HEK293 (cell line): ENCODE measurements at regions not wholly inside any gene's neighbourhood (a gene's known extent, or its start where the extent isn't known, plus 50 kb on each side); places are given as distances from the start of the nearest gene placed in this dataset.

Experiments used
- CTCF ChIA-PET: fragments of 350-600 bp; formaldehyde crosslinking; extraction: SDS; loops from one replicate; lab custom pipeline; 2021; ENCODE audit warnings: antibody characterized with exemption; lab: Yijun Ruan, JAX
- POLR2A ChIA-PET: fragments of 300-600 bp; formaldehyde crosslinking; extraction: SDS; loops from one replicate; lab custom pipeline; 2020; ENCODE audit warnings: antibody characterized with exemption, inconsistent platforms; lab: Yijun Ruan, JAX
- H3K27ac ChIP-seq: fragments of 200-500 bp; sonication (Bioruptor generic); 2 replicates; pipeline ENCODE4 v1.5.1; 2014; ENCODE audit warnings: low read depth, low read length, control low read depth, inconsistent platforms; ENCODE audit errors: extremely low read depth
- H3K36me3 ChIP-seq, 2 experiments: fragments of 200-500 bp in 1 of 2; sonication (Bioruptor generic) in 1 of 2; 1 replicate in 1 of 2; 2 replicates in 1 of 2; pipeline ENCODE4 v1.5.1; 2014 to 2017; ENCODE audit warnings: inconsistent platforms in 2 of 2, low read length in 2 of 2; ENCODE audit not compliant: control insufficient read depth in 2 of 2, insufficient read depth in 1 of 2
- H3K4me1 ChIP-seq: fragments of 200-500 bp; sonication (Bioruptor generic); 2 replicates; pipeline ENCODE4 v1.5.1; 2014; ENCODE audit warnings: mild to moderate bottlenecking, low read length, inconsistent platforms; ENCODE audit not compliant: control insufficient read depth, insufficient read depth
- H3K4me3 ChIP-seq: 2 replicates; pipeline ENCODE4 v1.5.1; 2011; ENCODE audit warnings: low read depth, mild to moderate bottlenecking, control low read depth, low read length, moderate library complexity
- H3K9me3 ChIP-seq: fragments of 200-500 bp; sonication (Bioruptor generic); 2 replicates; pipeline ENCODE4 v1.5.1; 2014; ENCODE audit warnings: low read depth, low read length, inconsistent platforms; ENCODE audit not compliant: control insufficient read depth, insufficient read depth
- HOXD13 ChIP-seq: sonication (generic); formaldehyde crosslinking; IDR thresholded peaks from 2 replicates; pipeline ENCODE4 v1.8.0; 2022; ENCODE audit warnings: missing genetic modification reagents, borderline replicate concordance
- KLF10 ChIP-seq: fragments of 450-650 bp; IDR thresholded peaks from 2 replicates; pipeline ENCODE4 v1.5.1; 2018; ENCODE audit warnings: missing biosample characterization, mild to moderate bottlenecking, missing genetic modification characterization
- KLF16 ChIP-seq: fragments of 450-650 bp; formaldehyde crosslinking; IDR thresholded peaks from 2 replicates; pipeline ENCODE4 v1.5.1; 2017; ENCODE audit warnings: missing biosample characterization, missing genetic modification characterization
- MYNN ChIP-seq: fragments of 450-650 bp; formaldehyde crosslinking; IDR thresholded peaks from 2 replicates; pipeline ENCODE4 v1.5.1; 2016; ENCODE audit warnings: missing biosample characterization, missing genetic modification characterization, borderline replicate concordance
- REST ChIP-seq: fragments of 450-650 bp; formaldehyde crosslinking; IDR thresholded peaks from 2 replicates; pipeline ENCODE4 v1.5.1; 2016; ENCODE audit warnings: missing biosample characterization, missing genetic modification characterization
- SCRT2 ChIP-seq: fragments of 450-650 bp; formaldehyde crosslinking; IDR thresholded peaks from 2 replicates; pipeline ENCODE4 v1.5.1; 2016; ENCODE audit warnings: missing biosample characterization, missing genetic modification characterization
- ZBTB21 ChIP-seq: fragments of 450-650 bp; formaldehyde crosslinking; IDR thresholded peaks from 2 replicates; pipeline ENCODE4 v1.5.1; 2017; ENCODE audit warnings: missing biosample characterization, missing genetic modification characterization
- ZBTB48 ChIP-seq: fragments of 450-650 bp; formaldehyde crosslinking; IDR thresholded peaks from 2 replicates; pipeline ENCODE4 v1.5.1; 2016; ENCODE audit warnings: missing biosample characterization, missing genetic modification characterization
- ZFHX2 ChIP-seq: fragments of 450-650 bp; formaldehyde crosslinking; conservative IDR thresholded peaks from 2 replicates; pipeline ENCODE4 v1.5.1; 2016; ENCODE audit warnings: missing biosample characterization, missing genetic modification characterization
- ZIC2 ChIP-seq: fragments of 450-650 bp; formaldehyde crosslinking; IDR thresholded peaks from 2 replicates; pipeline ENCODE4 v1.5.1; 2016; ENCODE audit warnings: missing biosample characterization, missing genetic modification characterization
- ZNF10 ChIP-seq: fragments of 450-650 bp; formaldehyde crosslinking; IDR thresholded peaks from 2 replicates; pipeline ENCODE4 v1.5.1; 2017; ENCODE audit warnings: missing biosample characterization, missing genetic modification characterization
- ZNF175 ChIP-seq: fragments of 450-650 bp; formaldehyde crosslinking; IDR thresholded peaks from 2 replicates; pipeline ENCODE4 v1.5.1; 2016; ENCODE audit warnings: missing biosample characterization, missing genetic modification characterization
- ZNF211 ChIP-seq: fragments of 450-650 bp; formaldehyde crosslinking; IDR thresholded peaks from 2 replicates; pipeline ENCODE4 v1.5.1; 2016; ENCODE audit warnings: low read depth, missing biosample characterization, missing genetic modification characterization
- ZNF223 ChIP-seq: fragments of 450-650 bp; formaldehyde crosslinking; IDR thresholded peaks from 2 replicates; pipeline ENCODE4 v1.5.1; 2016; ENCODE audit warnings: missing biosample characterization, missing genetic modification characterization
- ZNF274 ChIP-seq, 2 experiments: fragments of 200-500 bp in 1 of 2; fragments of 450-650 bp in 1 of 2; sonication (Bioruptor generic) in 1 of 2; formaldehyde crosslinking in 1 of 2; IDR thresholded peaks; 2 replicates each; pipeline versions ENCODE4 v1.5.1 to v1.6.1; 2014 to 2016; ENCODE audit warnings: borderline replicate concordance in 1 of 2, inconsistent platforms in 1 of 2, low read length in 1 of 2, missing biosample characterization in 1 of 2, missing genetic modification characterization in 1 of 2
- ZNF394 ChIP-seq: fragments of 450-650 bp; formaldehyde crosslinking; IDR thresholded peaks from 2 replicates; pipeline ENCODE4 v1.5.1; 2016; ENCODE audit warnings: missing biosample characterization, missing genetic modification characterization, mild to moderate bottlenecking, moderate library complexity, borderline replicate concordance
- ZNF513 ChIP-seq: fragments of 450-650 bp; IDR thresholded peaks from 2 replicates; pipeline ENCODE4 v1.5.1; 2018; ENCODE audit warnings: missing biosample characterization, missing genetic modification characterization
- ZNF692 ChIP-seq: fragments of 450-650 bp; formaldehyde crosslinking; IDR thresholded peaks from 2 replicates; pipeline ENCODE4 v1.5.1; 2016; ENCODE audit warnings: missing biosample characterization, missing genetic modification characterization
- ZSCAN16 ChIP-seq: fragments of 450-650 bp; formaldehyde crosslinking; IDR thresholded peaks from 2 replicates; pipeline ENCODE4 v1.5.1; 2016; ENCODE audit warnings: missing biosample characterization, missing genetic modification characterization
- ZSCAN23 ChIP-seq: fragments of 450-650 bp; formaldehyde crosslinking; IDR thresholded peaks from 2 replicates; pipeline ENCODE4 v1.5.1; 2016; ENCODE audit warnings: missing biosample characterization, missing genetic modification characterization
- TF ChIP-seq, protein P1 (sequence below): fragments of 450-650 bp; formaldehyde crosslinking; IDR thresholded peaks from 2 replicates; pipeline ENCODE4 v1.5.1; 2017; ENCODE audit warnings: missing biosample characterization, missing genetic modification characterization

GRCh38 chr3:78360849-78361248 is 1321.0 kb downstream of the ROBO2 start:
- POLR2A ChIA-PET, result no interaction called here
- Histone ChIP-seq H3K27ac (no peak overlapping the region), H3K4me3 (no peak overlapping the region), H3K9me3 (no peaks in the 10 kb centered on the region), H3K4me1 (no peaks in the 10 kb centered on the region), H3K36me3 (no peaks in the 10 kb centered on the region)
- no peak for TF ChIP-seq ZBTB48 (tag by site-specific recombination)
- CTCF ChIA-PET, result no interaction called here

GRCh38 chr3:78368636-78369345 is 1328.9 kb downstream of the ROBO2 start:
- no peak overlapping the region for H3K4me3 ChIP-seq
- peaks cover 4% of the 10 kb centered on the region; the same call in 1 of the 2 replicates for H3K4me1 ChIP-seq
- TF ChIP-seq ZNF10 (tag by site-specific recombination) (no peak), MYNN (tag by site-specific recombination) (no peak), ZNF211 (tag by site-specific recombination) (no peak), ZNF692 (tag by site-specific recombination) (no peak), ZBTB21 (tag by site-specific recombination) (no peak), REST (no peak), ZIC2 (tag by site-specific recombination) (no peak), ZNF513 (no peak), ZFHX2 (tag by site-specific recombination) (no peak), ZNF394 (tag by site-specific recombination) (no peak), HOXD13 (CRISPR knock-in tag) (no peak), KLF10 (no peak), SCRT2 (no peak), ZNF175 (no peak), ZSCAN16 (no peak), ZSCAN23 (no peak), ZNF223 (tag by site-specific recombination) (no peak), ZNF274 (IDR thresholded peaks at IDR 0.05; ENCODE audit: low read length) (no peak), ZNF274 (tag by site-specific recombination; IDR thresholded peaks at IDR 0.05; ENCODE audit: borderline replicate concordance) (no peak), KLF16 (tag by site-specific recombination) (no peak)
- TF ChIP-seq, protein P1, sequence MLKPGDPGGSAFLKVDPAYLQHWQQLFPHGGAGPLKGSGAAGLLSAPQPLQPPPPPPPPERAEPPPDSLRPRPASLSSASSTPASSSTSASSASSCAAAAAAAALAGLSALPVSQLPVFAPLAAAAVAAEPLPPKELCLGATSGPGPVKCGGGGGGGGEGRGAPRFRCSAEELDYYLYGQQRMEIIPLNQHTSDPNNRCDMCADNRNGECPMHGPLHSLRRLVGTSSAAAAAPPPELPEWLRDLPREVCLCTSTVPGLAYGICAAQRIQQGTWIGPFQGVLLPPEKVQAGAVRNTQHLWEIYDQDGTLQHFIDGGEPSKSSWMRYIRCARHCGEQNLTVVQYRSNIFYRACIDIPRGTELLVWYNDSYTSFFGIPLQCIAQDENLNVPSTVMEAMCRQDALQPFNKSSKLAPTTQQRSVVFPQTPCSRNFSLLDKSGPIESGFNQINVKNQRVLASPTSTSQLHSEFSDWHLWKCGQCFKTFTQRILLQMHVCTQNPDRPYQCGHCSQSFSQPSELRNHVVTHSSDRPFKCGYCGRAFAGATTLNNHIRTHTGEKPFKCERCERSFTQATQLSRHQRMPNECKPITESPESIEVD (tag by site-specific recombination), result no peak
- no peaks in the 10 kb centered on the region for H3K9me3 ChIP-seq
- ChIA-PET CTCF (interaction anchor here (0.7 to 1.1 kb wide), 2 partner anchors 34 to 51 kb away, joined by 3 read pairs; no protein-coding TSS in a partner anchor), POLR2A (no interaction called here)
- no peaks in the 10 kb centered on the region for H3K36me3 ChIP-seq
- H3K27ac ChIP-seq, result no peak overlapping the region
